Dedifferentiated amniotic fluid mesenchymal stem cell (primary cell): ENCODE measurements at regions not wholly inside any gene's neighbourhood (a gene's known extent, or its start where the extent isn't known, plus 50 kb on each side); places are given as distances from the start of the nearest gene placed in this dataset.

ENCODE experiments used
- DNase-seq: peaks from one replicate; pipeline ENCODE4 v3.0.0-alpha.2; 2016; ENCODE audit errors: extremely low spot score

DNA sequence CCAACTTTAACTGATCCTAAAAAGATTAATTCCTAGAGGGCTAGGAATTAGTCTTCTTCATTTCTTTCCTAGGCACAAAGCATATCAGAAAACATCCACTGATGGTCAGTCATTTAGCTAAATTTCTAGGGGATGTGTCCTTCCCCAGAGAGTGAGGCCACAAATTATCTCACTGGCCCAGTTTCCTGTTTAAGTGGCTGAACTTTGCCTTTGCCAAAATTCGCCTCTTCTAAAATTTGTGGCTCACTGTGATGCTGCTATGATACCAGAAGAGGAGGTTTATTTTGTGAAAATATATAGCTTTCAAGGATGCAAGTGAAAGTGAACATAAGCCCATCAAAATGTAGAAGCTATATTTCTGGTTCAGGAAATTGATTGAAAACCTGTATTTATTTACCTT is 98.1 kb upstream of the FER start:
- DNase-seq, result no peak

DNA sequence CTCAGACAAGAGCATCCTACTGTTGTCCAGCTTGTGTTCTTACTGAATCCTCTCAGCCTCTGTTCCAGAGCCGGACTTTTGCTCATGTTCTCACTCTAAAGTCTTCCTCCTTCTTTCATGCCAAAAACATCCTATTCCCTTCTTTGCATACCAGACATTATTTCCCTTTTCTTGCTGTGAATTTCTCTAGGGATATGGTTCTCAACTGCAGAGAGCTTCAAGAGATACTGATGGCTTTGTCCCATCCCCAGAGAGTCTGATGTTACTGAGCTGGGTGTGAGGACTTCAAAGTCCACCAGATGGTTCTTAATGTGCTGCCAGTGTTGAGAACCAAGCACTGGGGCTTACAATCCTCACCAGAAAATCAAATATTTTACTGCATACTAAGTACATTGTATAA is 98.6 kb upstream of the FER start:
- DNase-seq, result no peak

DNA sequence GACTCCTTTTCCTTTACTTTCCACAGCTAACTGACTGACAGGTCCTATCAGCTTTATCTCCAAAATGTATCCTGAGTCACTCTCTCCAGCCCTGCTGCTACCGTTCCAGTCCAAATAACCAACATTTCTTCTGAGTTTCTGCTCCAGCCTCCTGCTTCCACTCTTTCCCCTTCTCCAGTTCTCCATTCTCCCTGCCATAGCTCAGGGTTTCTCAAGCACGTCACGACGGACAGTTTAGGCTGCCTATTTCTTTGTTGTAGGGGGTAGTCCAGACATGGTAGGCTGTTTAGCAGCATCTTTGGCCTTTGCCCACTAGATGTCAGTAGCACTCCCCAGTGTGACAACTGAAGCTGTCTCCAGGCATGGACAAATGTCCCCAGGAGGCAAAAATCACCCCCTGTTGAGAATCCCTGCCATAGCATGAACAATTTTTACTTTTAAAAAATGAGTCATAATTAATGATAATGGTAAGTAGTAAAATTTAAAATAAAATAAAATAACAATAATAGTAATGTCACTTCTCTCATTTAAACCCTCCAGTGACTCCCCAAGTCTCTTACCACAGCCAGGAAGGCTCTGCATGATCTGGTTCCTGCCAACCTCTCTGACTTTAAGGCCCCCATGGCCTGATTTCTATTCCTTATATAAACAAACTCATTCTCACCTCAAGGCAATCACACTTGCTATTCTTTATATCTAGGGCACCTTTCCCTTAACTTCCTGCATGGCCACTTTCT is 105.4 kb upstream of the FER start:
- peak; percentile 56 for DNase-seq

DNA sequence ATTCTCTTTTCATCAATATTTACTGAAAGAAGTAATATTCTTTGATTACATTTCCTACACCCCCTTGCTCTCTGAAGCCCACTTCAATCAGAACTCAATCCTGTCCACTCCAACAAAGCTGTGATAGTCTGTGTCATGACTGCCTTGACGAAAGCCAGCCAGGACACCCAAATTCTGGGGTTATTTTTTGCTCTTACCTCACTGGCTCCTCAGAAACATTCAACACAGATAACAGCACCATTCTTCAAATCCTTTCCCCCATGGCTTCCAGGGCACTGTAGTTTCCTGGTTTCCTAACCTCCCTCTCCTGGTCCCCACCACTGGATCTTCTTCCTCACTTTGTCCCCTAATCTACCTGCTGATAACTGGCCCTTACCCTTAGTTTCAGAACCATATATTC is 106.1 kb upstream of the FER start:
- DNase-seq, result no peak

DNA sequence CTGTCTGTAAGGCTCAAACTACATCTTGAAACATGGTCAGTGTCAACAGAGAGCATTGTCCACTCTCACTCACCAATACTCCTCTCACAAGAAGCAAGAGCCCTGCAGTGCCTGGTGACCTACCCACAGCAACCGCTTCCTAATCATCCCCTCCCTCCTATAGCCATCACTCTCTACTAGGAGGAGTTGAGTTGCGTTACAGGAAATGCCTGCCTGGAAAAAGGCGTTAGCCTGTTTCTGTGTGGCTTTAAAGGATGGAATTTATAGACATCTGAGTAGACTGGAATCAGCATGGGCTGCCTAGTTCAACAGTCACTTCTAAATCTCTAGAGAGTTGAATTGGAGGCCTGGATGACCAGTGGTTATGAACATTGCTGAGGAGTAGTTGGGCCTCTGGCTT is 108.3 kb upstream of the FER start:
- no peak for DNase-seq

DNA sequence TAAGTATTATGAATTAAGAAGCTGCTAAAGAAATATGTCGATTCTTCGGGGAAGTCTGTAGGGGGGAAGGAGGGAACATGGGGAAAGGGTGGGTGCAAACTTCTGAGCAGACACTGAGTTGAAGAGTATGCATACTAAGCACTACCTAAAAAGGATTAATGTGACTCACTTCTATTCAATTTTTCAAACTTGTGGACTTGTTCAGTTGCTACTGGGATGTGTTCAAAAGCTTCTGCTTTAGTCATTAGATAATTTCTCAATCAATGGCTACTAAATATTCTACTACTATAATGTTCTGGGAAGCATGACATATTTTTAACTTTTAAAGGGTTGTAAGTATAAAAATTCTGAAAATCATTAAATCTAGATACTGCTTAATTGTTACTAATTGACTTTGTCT is 109.7 kb upstream of the FER start:
- DNase-seq, result no peak

DNA sequence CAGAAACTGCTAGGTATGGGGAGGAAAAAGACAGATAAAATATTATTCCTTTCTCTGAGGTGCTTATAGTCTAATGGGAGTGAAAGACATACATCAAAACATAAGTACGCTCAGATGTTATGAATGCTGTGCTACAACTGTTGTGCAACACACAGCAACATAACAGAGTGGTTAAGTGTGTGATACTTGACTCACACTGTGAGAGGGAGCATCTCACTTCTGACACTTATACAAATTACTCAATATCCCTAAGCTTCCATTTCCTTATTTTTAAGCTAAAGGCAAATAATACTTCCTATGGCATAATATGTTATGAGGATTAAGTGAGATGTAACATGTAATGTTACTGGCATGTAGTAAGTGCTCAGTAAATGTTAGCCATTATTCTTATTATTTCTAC is 110.6 kb upstream of the FER start:
- DNase-seq, result no peak

DNA sequence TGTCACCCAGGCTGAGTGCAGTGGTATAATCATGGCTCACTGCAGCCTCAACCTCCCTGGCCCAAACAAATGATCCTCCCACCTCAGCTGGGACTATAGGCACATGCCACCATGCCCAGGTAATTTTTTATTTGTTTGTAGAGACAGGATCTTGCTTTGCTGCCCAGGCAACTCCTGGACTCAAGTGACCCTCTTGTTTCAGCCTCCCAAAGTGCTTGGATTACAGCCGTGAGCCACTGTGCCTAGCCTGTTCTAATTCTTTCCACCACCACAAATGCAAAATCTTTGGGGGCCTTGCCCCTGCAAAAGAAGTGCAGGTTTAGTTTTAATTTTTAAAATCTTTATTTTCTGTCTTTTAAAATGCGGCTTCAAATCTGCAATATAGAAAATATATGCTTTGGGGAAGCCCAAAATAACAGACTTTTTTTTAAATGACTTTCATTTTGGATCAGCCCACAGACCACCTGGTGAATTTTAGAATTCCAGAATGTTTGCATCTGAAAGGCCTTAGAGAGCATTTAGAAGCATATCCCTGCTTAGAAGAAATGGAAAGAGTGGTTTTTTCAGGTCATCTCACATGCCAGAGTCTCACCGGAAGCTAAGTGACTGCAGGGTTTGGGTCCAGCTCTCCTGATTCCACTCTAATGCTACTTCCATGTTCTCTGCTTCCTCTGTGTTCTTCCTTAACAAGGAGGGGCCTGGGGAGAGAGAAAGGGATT is 111.4 kb upstream of the FER start:
- no peak for DNase-seq

DNA sequence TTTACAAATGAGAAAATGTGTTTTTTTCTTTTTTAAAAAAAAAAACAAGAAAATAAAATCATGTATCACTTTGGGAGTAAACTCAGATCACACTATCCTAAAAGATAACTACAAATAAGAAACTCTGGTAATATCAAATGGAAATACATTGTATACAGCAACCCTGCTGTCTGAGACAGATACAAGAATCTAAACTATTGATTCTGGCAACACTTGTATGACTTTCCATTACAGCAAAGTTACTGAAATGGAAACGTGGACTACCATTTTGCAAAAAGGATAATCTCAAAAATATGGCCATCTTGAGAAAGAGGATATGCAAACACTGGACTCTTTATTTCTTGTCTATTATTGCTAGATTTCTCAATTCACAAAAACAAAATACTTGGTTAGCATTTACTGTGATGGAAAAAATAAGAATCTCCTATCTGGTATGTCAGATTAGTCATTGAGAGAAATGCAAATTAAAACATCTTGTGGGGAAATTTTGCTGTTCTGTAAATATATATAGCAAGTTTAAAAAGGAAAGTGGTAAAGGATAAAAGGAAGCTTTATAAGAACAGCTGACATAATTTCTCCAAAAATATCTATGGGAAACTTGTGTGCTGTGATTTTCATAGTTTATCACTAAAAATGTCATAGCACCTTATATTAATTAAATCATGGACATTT is 112.9 kb upstream of the FER start:
- DNase-seq, result no peak

DNA sequence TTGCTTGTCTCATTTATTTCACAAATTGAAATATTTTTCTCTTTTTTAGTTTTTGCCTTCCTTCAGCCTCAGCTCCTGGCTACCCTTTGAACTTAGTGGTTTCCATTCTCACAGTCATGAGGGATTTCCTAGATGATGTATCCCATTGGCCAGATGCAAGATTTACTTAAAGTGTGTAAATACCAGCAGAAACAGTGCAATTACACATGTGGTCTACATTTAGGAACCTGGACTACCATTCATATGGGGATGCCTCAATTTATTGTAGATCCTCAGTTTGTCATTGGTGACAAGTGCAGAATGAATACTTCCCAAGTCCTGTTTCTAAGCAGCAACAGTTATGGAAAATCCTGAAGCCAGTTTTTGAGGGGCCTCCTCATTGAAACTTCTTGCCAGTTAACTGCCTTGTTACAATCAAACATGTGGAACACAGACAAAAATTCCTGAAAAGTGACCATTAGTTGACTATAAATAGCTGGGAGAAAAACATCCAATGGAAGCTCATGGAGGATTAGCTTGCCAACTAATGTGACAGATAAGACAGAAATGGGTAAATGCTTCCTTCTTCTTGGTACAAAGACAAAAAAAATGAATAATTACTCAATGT is 113.6 kb upstream of the FER start:
- no peak for DNase-seq

DNA sequence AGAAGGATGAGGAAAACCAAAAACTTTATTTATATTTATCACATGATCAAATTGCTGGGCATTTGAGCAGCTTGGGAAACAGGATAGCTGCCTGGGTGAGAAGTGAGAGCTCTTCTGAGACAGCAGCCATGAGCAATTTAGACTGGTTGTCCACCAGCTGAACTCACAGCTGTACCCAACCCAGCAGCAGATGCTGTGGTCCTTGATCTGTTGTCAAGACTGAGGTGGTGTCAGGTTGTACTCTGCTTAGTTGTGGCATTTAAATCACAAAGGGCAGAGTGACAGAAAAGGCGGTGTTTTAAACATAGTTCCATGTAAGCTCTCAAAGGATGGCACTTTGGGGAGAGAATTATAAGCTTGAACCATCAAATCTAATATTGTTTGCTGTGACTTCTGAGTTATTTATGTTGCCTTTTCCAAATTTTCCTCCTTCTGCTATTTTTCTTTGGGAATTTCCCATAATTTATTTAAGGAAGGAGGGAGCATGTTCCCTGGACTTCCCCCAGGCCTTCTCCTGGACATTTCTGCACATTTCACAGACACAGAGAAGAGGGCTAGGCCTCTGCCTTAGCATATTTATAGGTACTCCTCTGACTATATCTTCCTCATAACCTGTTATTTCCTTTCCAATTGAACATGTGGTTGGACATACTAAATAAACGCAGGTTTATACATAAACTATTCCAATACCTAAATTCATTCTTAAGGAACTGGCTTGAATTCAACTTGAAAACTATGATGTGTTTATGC is 117.7 kb upstream of the FER start:
- DNase-seq, result no peak

DNA sequence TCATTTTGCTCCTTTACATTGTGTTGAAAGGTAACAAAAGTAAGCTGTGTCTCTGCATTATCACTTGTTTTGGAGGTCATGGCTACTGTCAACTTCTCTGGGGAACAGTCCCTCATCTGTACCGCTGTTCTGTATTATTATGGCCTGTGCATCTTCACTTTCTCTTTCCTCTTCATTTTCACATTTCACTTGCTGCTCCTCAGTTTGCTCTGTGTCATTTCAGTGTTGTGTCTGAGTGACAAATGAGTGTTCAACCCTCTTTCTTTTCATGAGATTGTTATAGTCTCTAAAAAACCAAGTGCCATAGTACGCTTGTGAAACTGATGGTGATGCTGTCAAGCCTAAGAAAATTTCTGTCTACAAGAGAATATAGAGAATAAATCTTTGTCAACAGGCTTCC is 122.0 kb upstream of the FER start:
- no peak for DNase-seq

DNA sequence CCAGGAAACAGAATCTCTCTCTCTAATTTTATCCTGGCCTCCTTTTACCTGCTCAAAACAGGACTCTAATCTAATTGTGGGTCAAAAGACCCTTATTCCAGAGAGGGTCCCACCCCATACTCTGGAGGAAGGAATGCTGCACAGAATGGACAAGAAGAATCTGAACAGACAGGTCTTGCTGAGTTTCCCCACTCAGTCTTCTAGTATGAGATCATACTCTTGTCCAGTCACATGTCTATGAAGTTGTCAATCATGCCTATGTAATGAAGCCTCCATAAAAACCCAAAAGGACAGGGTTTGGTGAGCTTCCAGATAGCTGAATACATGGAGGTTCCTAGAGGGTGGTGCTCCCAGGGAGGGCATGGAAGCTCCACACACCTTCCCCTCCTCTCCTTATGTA is 123.9 kb upstream of the FER start:
- DNase-seq, result no peak

DNA sequence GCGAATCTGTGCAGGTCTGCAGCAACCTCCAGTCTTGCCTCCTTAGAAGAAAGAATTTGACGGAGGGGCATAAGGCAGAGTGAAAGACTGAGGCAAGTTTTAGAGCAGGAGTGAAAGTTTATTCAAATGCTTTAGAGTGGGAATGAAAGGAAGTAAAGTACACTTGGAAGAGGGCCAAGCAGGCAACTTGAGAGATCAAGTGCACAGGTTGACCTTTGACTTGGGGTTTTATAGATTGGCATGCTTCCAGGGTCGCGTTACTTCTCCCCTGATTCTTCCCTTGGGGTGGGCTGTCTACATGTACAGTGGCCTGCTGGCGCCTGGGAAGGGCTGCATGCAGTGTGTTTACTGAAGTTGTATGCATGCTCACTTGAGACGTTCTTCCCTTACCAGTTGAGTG is 127.2 kb upstream of the FER start:
- no peak for DNase-seq

DNA sequence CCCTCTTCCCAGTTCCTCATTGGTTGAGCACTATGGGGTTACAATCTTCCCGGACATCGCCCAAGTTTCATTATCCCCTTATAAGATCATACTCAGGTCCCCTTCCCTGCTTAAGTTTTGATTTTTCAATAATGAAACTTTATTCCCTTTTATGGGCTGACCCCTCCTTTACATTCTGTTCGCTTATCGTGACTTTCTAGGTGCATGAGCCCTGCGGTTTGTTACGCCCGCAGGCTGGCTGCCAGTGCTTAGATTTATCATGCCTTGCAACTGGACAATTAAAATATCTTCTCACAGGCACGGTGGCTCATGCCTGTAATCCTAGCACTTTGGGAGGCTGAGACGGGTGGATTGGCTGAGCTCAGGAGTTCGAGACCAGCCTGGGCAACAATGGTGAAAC is 127.9 kb upstream of the FER start:
- no peak for DNase-seq

DNA sequence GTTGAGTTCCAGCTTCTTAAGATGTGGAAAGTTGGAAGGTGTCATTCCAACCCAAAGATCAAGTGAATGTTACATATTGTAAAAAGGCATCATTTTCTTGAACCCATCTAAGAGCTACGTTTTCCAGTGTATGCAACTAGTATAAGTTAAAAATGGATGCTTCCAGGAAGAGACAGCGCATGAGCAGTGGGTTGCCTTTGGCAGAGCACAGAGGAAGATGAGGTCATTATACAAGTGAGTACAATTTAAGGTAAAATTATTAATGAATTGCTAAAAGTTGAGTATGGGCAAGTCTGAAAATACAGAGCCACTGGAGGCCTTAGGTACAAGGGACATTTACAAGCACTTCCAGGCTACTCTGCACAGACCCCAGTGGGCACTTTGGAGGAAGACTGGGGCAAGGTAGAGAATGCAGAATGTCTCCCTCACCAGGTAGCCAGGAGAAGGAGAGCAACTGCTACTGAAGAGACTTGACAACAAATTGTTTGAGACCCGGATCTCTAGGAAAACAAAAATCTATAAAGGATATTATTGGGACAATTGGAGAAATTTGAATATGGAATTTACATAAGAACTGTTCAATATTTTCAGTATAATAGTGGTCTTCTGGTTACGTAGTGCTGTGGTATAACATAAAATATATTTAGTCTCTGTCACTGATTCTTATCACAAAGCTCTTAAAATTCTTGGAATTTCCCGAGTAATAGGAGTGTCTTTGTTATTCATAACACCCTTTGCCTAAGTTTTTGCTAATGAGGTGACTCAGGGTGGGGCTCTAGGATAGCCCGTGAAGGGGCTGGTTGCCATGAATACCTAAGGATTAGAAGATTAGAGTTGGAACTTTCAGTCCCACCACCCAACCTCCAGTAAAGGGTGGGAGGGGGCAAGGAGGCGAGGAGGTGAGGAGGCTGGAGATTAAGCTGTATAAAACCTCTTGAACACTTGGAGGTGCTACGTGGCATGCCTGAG is 129.9 kb upstream of the FER start:
- DNase-seq, result no peak

DNA sequence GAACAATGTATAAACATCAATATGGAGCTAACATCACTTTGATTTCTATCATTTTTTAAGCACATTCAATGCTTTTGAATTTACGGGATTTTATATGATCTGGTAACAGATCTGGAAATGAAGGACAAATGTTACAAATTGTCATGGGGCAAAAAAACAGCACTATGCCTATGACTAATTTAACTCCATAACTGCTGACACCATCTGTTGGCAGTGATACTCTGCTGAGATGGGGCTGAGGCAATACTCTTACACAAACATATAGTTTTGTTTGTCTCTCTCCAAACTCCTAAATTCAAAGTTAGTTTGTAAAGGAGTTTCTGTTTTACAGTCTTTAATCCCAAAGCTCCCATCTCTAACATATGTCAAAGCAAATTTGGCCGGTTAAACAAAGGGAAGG is 132.5 kb upstream of the FER start:
- DNase-seq, result no peak

DNA sequence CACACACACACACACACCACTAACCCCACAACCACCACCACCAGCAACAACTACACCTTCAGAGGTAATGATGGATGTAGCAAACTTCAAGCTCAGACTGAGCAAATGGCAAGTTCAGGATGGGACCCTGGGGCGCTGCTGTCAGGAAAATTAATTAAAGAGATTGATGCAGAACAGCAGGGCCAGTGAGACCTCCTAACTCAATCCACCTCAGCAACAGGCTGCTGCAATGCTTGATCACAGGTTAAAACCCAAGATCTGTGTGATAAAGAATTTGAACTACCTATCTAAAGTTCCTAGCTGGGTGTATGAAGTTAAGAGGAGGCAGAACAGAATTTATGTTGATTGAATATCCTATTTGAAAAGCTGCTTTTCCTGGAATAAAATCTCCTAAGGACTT is 140.3 kb upstream of the FER start:
- no peak for DNase-seq

DNA sequence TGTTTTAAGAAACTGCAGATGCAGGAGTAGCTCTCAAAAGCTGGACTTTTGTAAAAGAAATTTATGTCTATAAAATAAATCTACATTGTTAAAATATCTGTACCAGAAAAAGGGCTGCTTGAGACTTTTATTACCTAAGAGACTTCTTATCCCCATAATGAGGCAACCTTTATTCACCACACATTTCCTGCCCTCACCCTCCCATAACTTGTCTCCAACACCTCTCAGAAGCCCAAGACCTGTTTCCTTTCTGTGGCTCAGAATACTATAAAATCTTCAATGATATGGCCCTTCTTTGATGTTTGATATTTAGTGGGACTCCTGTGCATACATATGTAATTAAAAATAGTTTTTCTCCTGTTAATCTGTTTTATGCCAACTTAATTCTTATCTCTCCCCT is 141.5 kb upstream of the FER start:
- DNase-seq, result no peak

DNA sequence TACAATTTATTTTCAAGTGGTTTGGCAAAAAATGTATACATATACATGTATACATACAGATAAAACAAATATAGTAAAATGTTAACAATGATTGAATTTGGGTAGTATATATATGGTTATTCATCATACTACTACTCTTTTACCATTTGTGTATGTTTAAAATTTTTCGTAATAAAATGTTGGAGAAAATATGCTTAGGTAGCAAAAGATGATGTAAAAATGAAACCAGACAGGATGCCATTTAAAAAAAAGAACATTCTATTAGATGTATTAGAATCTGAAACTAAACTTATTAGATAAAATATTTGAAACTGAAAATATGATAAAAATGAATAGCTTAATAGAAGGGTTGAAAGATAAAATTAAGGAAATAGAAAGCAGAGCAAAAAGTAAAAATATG is 144.9 kb upstream of the FER start:
- no peak for DNase-seq

DNA sequence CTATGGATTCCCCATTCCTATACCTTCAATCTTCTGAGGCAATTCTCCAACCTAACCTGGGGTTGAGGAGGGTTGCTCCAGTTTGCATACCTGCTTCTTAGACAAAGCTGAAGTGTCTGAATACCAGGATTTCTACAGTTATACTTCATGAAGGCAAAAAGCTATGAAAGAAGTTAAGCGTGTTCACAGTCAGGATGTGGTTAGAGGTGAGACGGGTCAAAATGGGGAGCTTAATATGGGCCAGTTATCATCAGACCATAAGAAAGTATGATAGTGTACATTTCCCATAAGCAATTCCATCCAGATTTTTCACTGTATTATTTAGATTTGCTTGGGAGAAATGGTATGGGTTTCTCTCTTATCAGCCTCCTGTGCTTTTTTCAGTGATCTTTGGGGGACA is 156.9 kb upstream of the FER start:
- no peak for DNase-seq
